HEK293 (cell line): ENCODE measurements at regions not wholly inside any gene's neighbourhood (a gene's known extent, or its start where the extent isn't known, plus 50 kb on each side); places are given as distances from the start of the nearest gene placed in this dataset.

ENCODE experiments used
- FEZF1 ChIP-seq: fragments of 450-650 bp; formaldehyde crosslinking; IDR thresholded peaks from 2 replicates; pipeline ENCODE4 v1.5.1; 2016; ENCODE audit warnings: missing biosample characterization, missing genetic modification characterization
- GLI2 ChIP-seq: fragments of 450-650 bp; formaldehyde crosslinking; IDR thresholded peaks from 2 replicates; pipeline ENCODE4; 2017; ENCODE audit warnings: missing biosample characterization, missing genetic modification characterization, low read depth, borderline replicate concordance
- HOXA7 ChIP-seq: sonication (generic); formaldehyde crosslinking; IDR thresholded peaks from 2 replicates; pipeline ENCODE4 v1.8.1; 2022; ENCODE audit warnings: missing genetic modification reagents, borderline replicate concordance
- OVOL3 ChIP-seq: fragments of 450-650 bp; formaldehyde crosslinking; IDR thresholded peaks from 2 replicates; pipeline ENCODE4 v1.5.1; 2016; ENCODE audit warnings: missing biosample characterization, missing genetic modification characterization
- PATZ1 ChIP-seq: fragments of 450-650 bp; formaldehyde crosslinking; IDR thresholded peaks from 2 replicates; pipeline ENCODE4 v1.5.1; 2016; ENCODE audit warnings: missing biosample characterization, missing genetic modification characterization
- PRDM10 ChIP-seq: fragments of 450-650 bp; formaldehyde crosslinking; IDR thresholded peaks from 2 replicates; pipeline ENCODE4 v1.5.1; 2016; ENCODE audit warnings: missing biosample characterization, missing genetic modification characterization
- RBAK ChIP-seq: fragments of 450-650 bp; formaldehyde crosslinking; IDR thresholded peaks from 2 replicates; pipeline ENCODE4 v1.5.1; 2016; ENCODE audit warnings: missing biosample characterization, missing genetic modification characterization
- SCRT1 ChIP-seq: fragments of 450-650 bp; formaldehyde crosslinking; IDR thresholded peaks from 2 replicates; pipeline ENCODE4 v1.5.1; 2016; ENCODE audit warnings: missing biosample characterization, missing genetic modification characterization, borderline replicate concordance
- SP2 ChIP-seq: fragments of 450-650 bp; formaldehyde crosslinking; IDR thresholded peaks from 2 replicates; pipeline ENCODE4 v1.5.1; 2016; ENCODE audit warnings: missing biosample characterization, missing genetic modification characterization
- TRIM28 ChIP-seq: IDR thresholded peaks from 2 replicates; pipeline ENCODE4 v1.6.1; 2011; ENCODE audit warnings: low read length, control low read depth, borderline replicate concordance
- ZBTB1 ChIP-seq: fragments of 450-650 bp; formaldehyde crosslinking; IDR thresholded peaks from 2 replicates; pipeline ENCODE4 v1.5.1; 2016; ENCODE audit warnings: missing biosample characterization, missing genetic modification characterization
- ZBTB26 ChIP-seq: fragments of 450-650 bp; formaldehyde crosslinking; optimal IDR thresholded peaks from 2 replicates; pipeline ENCODE3; 2016; ENCODE audit warnings: missing biosample characterization, mild to moderate bottlenecking, missing genetic modification characterization
- ZNF112 ChIP-seq: fragments of 450-650 bp; formaldehyde crosslinking; IDR thresholded peaks from 2 replicates; pipeline ENCODE4 v1.5.0; 2017; ENCODE audit warnings: missing biosample characterization, missing genetic modification characterization
- ZNF157 ChIP-seq: fragments of 450-650 bp; formaldehyde crosslinking; IDR thresholded peaks from 2 replicates; pipeline ENCODE4 v1.5.1; 2016; ENCODE audit warnings: missing biosample characterization, missing genetic modification characterization
- ZNF16 ChIP-seq: fragments of 450-650 bp; formaldehyde crosslinking; IDR thresholded peaks from 2 replicates; pipeline ENCODE4 v1.5.1; 2016; ENCODE audit warnings: low read depth, missing biosample characterization, missing genetic modification characterization
- ZNF18 ChIP-seq: fragments of 450-650 bp; formaldehyde crosslinking; IDR thresholded peaks from 2 replicates; pipeline ENCODE4 v1.5.1; 2016; ENCODE audit warnings: missing biosample characterization, missing genetic modification characterization
- ZNF184 ChIP-seq: fragments of 450-650 bp; IDR thresholded peaks from 2 replicates; pipeline ENCODE4 v1.5.1; 2018; ENCODE audit warnings: missing biosample characterization, mild to moderate bottlenecking, missing genetic modification characterization
- ZNF302 ChIP-seq: fragments of 450-650 bp; formaldehyde crosslinking; IDR thresholded peaks from 2 replicates; pipeline ENCODE4 v1.5.1; 2016; ENCODE audit warnings: missing biosample characterization, missing genetic modification characterization, low read depth
- ZNF311 ChIP-seq: fragments of 450-650 bp; formaldehyde crosslinking; IDR thresholded peaks from 2 replicates; pipeline ENCODE4 v1.5.1; 2017; ENCODE audit warnings: missing biosample characterization, missing genetic modification characterization, borderline replicate concordance
- ZNF398 ChIP-seq: fragments of 450-650 bp; formaldehyde crosslinking; IDR thresholded peaks from 2 replicates; pipeline ENCODE4 v1.5.1; 2017; ENCODE audit warnings: missing biosample characterization, missing genetic modification characterization
- ZNF558 ChIP-seq: fragments of 450-650 bp; formaldehyde crosslinking; IDR thresholded peaks from 2 replicates; pipeline ENCODE4 v1.5.1; 2016; ENCODE audit warnings: missing biosample characterization, missing genetic modification characterization
- ZNF610 ChIP-seq: fragments of 450-650 bp; formaldehyde crosslinking; IDR thresholded peaks from 2 replicates; pipeline ENCODE4 v1.5.1; 2016; ENCODE audit warnings: missing biosample characterization, missing genetic modification characterization, borderline replicate concordance
- ZNF626 ChIP-seq: fragments of 450-650 bp; sonication (Bioruptor Pico); formaldehyde crosslinking; IDR thresholded peaks from 2 replicates; pipeline ENCODE4 v1.5.1; 2018; ENCODE audit warnings: missing biosample characterization, missing genetic modification characterization, inconsistent platforms
- ZNF660 ChIP-seq: fragments of 450-650 bp; IDR thresholded peaks from 2 replicates; pipeline ENCODE4 v1.5.1; 2018; ENCODE audit warnings: missing biosample characterization, mild to moderate bottlenecking, missing genetic modification characterization
- ZNF670 ChIP-seq: fragments of 450-650 bp; formaldehyde crosslinking; IDR thresholded peaks from 2 replicates; pipeline ENCODE4 v1.5.1; 2016; ENCODE audit warnings: missing biosample characterization, missing genetic modification characterization, low read depth
- ZNF785 ChIP-seq: fragments of 450-650 bp; formaldehyde crosslinking; IDR thresholded peaks from 2 replicates; pipeline ENCODE4 v1.5.1; 2016; ENCODE audit warnings: missing biosample characterization, missing genetic modification characterization
- ZSCAN23 ChIP-seq: fragments of 450-650 bp; formaldehyde crosslinking; IDR thresholded peaks from 2 replicates; pipeline ENCODE4 v1.5.1; 2016; ENCODE audit warnings: missing biosample characterization, missing genetic modification characterization
- ZSCAN4 ChIP-seq: fragments of 450-650 bp; formaldehyde crosslinking; IDR thresholded peaks from 2 replicates; pipeline ENCODE4 v1.5.1; 2017; ENCODE audit warnings: missing biosample characterization, missing genetic modification characterization

GRCh38 chr6:4647414-4648365, 128.5 kb upstream of the CDYL start (continued):
- no peak for TF ChIP-seq ZNF398 (tag by site-specific recombination)
- TF ChIP-seq ZNF157 (tag by site-specific recombination), result no peak
- TF ChIP-seq RBAK (tag by site-specific recombination), result no peak
- TF ChIP-seq GLI2 (tag by site-specific recombination), result no peak; the same call in 1 of the 2 replicates
- TF ChIP-seq TRIM28, result peak; percentile 72; the same call in 1 of the 2 replicates
- TF ChIP-seq PATZ1 (tag by site-specific recombination), result peak; percentile 80
- TF ChIP-seq HOXA7, result no peak
- TF ChIP-seq ZSCAN4 (tag by site-specific recombination), result no peak
- TF ChIP-seq SP2 (tag by site-specific recombination), result peak; percentile 54
- 0 out of 2 replicates have a peak, but pooled peaks have one; percentile 34 for TF ChIP-seq ZNF558 (tag by site-specific recombination)
- peak; percentile 46; the same call in 1 of the 2 replicates for TF ChIP-seq PRDM10 (tag by site-specific recombination)
- TF ChIP-seq ZNF18 (tag by site-specific recombination), result no peak
- TF ChIP-seq ZNF610 (tag by site-specific recombination), result no peak
- TF ChIP-seq ZNF184, result no peak
- no peak for TF ChIP-seq ZNF311
- TF ChIP-seq ZBTB1, result no peak
- TF ChIP-seq ZNF112 (tag by site-specific recombination), result no peak
- TF ChIP-seq ZBTB26 (tag by site-specific recombination), result peak; percentile 31
- TF ChIP-seq ZNF670 (tag by site-specific recombination), result no peak
- TF ChIP-seq ZNF16 (tag by site-specific recombination), result no peak
- TF ChIP-seq OVOL3, result no peak
- TF ChIP-seq SCRT1 (tag by site-specific recombination), result no peak
- 0 out of 2 replicates have a peak, but pooled peaks have one; percentile 44 for TF ChIP-seq ZNF660 (tag by site-specific recombination)
- no peak for TF ChIP-seq ZNF626
- TF ChIP-seq ZNF302 (tag by site-specific recombination), result no peak
- TF ChIP-seq ZSCAN23 (tag by site-specific recombination), result peak; percentile 39; the same call in 1 of the 2 replicates
- no peak for TF ChIP-seq ZNF785 (tag by site-specific recombination)
- TF ChIP-seq FEZF1 (tag by site-specific recombination), result no peak
